ENCODE measurements at regions not wholly inside any gene's neighbourhood (a gene's known extent, or its start where the extent isn't known, plus 50 kb on each side); places are given as distances from the start of the nearest gene placed in this dataset.

GRCh38 chr13:34803756-34804155 lies 138.3 kb upstream of the NBEA start:
- Mint-ChIP-seq H3K27ac (no peak overlapping the region), H3K4me1 (ENCODE audit: low read depth in 2 of 2) (no peaks in the 10 kb centered on the region), H3K9me3 (peaks cover 14% of the 10 kb centered on the region in 2 donors), H3K4me3 (no peak overlapping the region), H3K27me3 (no peaks in the 10 kb centered on the region), H3K36me3 (ENCODE audit: insufficient read depth) (no peaks in the 10 kb centered on the region)
- no peak for DNase-seq
- ATAC-seq (replicated peaks), result no peak

- H3K4me3 Mint-ChIP-seq, result no peak overlapping the region
- no peak overlapping the region for H3K27ac Mint-ChIP-seq
- ATAC-seq (replicated peaks) (no peak), DNase-seq (no peak)
- peaks cover 0 to 8% of the 10 kb centered on the region in 2 donors for H3K9me3 Mint-ChIP-seq
- no peaks in the 10 kb centered on the region for H3K27me3 Mint-ChIP-seq
- H3K36me3 Mint-ChIP-seq (ENCODE audit: insufficient read depth), result no peaks in the 10 kb centered on the region
- no peaks in the 10 kb centered on the region for H3K4me1 Mint-ChIP-seq (ENCODE audit: low read depth in 2 of 2)
These were observed 136.7 kb upstream of the NBEA start for GRCh38 chr13:34805347-34805746.

DNA sequence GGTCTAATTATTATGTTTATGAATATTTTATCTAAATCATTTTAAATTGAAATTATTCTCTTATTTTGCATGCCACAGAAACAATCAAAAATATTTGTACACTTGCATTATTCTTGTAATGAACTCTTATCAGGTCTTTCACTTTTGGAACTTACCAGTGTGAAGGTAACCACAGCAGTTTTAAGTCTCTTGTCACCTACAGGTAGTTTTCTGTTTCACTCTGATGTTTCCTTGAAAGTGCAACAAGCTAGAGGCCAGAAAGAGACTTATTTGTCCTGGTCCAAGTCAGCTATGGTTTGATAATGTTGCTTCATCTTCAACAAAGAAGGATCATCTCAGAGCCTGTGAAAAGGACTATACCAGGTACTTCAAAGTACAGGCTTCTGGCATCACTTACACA lies 133.4 kb upstream of the NBEA start:
- Mint-ChIP-seq H3K9me3 (peaks cover 7 to 19% of the 10 kb centered on the region in 2 donors), H3K36me3 (ENCODE audit: insufficient read depth) (peaks cover 2% of the 10 kb centered on the region), H3K27me3 (no peaks in the 10 kb centered on the region), H3K4me1 (ENCODE audit: low read depth in 2 of 2) (no peaks in the 10 kb centered on the region), H3K27ac (no peak overlapping the region), H3K4me3 (no peak overlapping the region)
- ATAC-seq (replicated peaks), result no peak
- DNase-seq, result no peak

DNA sequence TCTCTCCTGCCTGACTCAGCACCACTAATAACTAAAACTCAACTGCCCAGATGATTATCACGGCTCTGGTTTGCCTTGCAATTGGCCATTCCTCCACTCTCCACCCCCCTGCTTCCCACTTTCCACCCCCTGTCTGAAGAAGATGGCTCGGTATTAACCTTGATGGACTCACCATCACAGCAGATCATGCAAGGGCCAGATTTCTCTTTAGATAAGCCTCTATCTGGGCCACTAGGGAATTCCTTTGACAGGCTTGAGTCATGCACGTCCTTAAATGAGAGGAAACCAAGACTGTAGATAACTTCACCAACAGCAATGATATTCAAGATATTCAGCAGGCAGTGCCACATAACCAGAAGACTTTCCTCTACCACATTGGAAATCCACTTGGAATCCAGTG lies 131.1 kb upstream of the NBEA start:
- ATAC-seq (replicated peaks), result no peak
- no peak overlapping the region for H3K4me3 Mint-ChIP-seq

DNA sequence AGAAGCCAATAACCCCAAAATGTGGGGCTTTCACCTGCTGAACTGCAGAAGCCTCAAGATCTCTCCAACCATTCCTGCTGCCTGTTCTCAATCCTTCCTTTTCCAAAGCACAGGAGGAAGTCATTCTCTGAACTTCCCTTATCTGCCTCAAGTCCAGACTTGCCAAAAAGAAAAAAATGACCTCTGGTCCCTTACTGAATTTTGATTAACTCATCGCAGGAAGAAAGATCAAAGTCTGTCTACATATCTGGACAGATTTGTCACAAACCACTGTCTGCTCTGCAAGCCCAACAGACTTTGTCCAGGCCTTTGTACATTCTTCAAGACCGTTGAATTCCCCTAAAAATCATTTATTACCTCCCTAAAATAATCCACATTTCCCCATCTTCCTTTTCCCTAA lies 126.5 kb upstream of the NBEA start:
- no peak for DNase-seq
- Mint-ChIP-seq H3K9me3 (peaks cover 6 to 20% of the 10 kb centered on the region in 2 donors), H3K4me1 (ENCODE audit: low read depth in 2 of 2) (no peaks in the 10 kb centered on the region), H3K4me3 (no peak overlapping the region), H3K27me3 (no peaks in the 10 kb centered on the region), H3K27ac (no peak overlapping the region), H3K36me3 (ENCODE audit: insufficient read depth) (peaks cover 2% of the 10 kb centered on the region)
- ATAC-seq (replicated peaks), result no peak

More for the DNA sequence above, 131.1 kb upstream of the NBEA start:
- Mint-ChIP-seq H3K27me3 (no peaks in the 10 kb centered on the region), H3K36me3 (ENCODE audit: insufficient read depth) (peaks cover 2% of the 10 kb centered on the region), H3K4me1 (ENCODE audit: low read depth in 2 of 2) (no peaks in the 10 kb centered on the region), H3K9me3 (peaks cover 8 to 20% of the 10 kb centered on the region in 2 donors), H3K27ac (no peak overlapping the region)
- no peak for DNase-seq

- H3K27ac Mint-ChIP-seq, result no peak overlapping the region
- no peak for ATAC-seq (replicated peaks)
- no peak for DNase-seq
- H3K36me3 Mint-ChIP-seq (ENCODE audit: insufficient read depth), result peaks cover 2% of the 10 kb centered on the region
- no peak overlapping the region for H3K4me3 Mint-ChIP-seq
- no peaks in the 10 kb centered on the region for H3K4me1 Mint-ChIP-seq (ENCODE audit: low read depth in 2 of 2)
- no peaks in the 10 kb centered on the region for H3K27me3 Mint-ChIP-seq
- H3K9me3 Mint-ChIP-seq, result peaks cover 12 to 20% of the 10 kb centered on the region in 2 donors
These were observed 125.7 kb upstream of the NBEA start for GRCh38 chr13:34816245-34816884.

DNA sequence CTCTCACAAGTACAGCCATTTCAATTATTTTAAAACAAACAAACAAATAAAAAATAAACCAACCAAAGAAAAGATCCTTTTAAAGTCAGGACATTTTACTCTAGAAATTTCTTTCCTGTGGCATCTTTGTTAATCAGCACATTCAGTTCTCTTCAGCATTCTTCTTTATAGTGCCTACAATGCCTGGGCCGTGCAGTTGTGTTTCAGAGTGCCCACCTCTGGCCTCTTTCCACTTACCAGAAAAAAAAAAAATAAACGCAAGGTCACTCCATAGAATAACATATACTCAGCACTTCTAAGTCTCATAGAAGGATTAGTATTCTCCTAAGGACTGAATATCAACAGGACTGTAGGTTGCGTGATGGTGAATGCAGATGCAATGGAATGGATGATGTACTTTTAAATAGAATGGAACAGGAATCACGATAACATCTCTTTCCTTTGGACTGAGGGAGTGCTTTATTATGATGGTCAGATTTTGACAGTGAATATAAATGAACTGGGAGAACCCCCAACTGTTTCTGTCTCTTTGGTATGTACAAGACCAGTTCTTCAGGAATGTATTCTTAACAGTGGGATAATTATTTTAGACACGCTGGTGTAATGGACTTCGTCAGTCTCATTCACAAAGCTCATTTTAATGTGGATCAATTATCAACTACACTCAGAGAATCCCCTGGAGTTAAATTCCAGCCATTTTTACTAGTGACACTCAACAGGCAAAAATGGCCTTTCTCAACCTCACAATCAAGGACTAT lies 125.0 kb upstream of the NBEA start:
- Mint-ChIP-seq H3K9me3 (peaks cover 11 to 13% of the 10 kb centered on the region in 2 donors), H3K4me1 (ENCODE audit: low read depth in 2 of 2) (no peaks in the 10 kb centered on the region), H3K27ac (no peak overlapping the region), H3K27me3 (no peaks in the 10 kb centered on the region), H3K36me3 (ENCODE audit: insufficient read depth) (peaks cover 2% of the 10 kb centered on the region), H3K4me3 (no peak overlapping the region)
- DNase-seq (no peak), ATAC-seq (replicated peaks) (no peak)

DNA sequence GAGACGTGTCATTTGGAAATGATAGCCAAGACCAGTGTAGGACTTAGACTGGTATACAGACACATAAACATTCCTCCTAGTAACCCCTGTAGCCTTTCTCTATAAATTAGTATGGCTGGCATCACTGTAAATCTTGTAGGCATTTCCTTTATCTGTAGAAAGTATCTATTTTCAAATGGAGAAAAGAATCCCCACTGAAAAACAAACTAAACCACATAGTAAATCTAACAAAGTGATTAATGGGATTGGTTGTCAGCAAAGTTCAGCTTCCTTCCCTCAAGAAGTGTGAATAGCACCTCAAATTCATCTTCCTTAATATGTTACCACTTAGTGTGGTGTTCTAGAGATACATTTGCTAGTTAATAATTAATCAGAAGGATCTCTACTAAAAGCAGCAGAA lies 119.4 kb upstream of the NBEA start:
- Mint-ChIP-seq H3K27me3 (no peaks in the 10 kb centered on the region), H3K4me3 (no peak overlapping the region), H3K36me3 (ENCODE audit: insufficient read depth) (no peaks in the 10 kb centered on the region), H3K27ac (no peak overlapping the region), H3K9me3 (peaks cover 0 to 12% of the 10 kb centered on the region in 2 donors), H3K4me1 (ENCODE audit: low read depth in 2 of 2) (no peaks in the 10 kb centered on the region)
- no peak for DNase-seq
- ATAC-seq (replicated peaks), result no peak

- DNase-seq (no peak), ATAC-seq (replicated peaks) (no peak)
- Mint-ChIP-seq H3K27me3 (no peaks in the 10 kb centered on the region), H3K27ac (no peak overlapping the region), H3K4me3 (no peak overlapping the region), H3K36me3 (ENCODE audit: insufficient read depth) (no peaks in the 10 kb centered on the region), H3K4me1 (ENCODE audit: low read depth in 2 of 2) (no peaks in the 10 kb centered on the region), H3K9me3 (peaks cover 0 to 16% of the 10 kb centered on the region in 2 donors)
These were observed 115.6 kb upstream of the NBEA start for GRCh38 chr13:34826432-34826831.

DNA sequence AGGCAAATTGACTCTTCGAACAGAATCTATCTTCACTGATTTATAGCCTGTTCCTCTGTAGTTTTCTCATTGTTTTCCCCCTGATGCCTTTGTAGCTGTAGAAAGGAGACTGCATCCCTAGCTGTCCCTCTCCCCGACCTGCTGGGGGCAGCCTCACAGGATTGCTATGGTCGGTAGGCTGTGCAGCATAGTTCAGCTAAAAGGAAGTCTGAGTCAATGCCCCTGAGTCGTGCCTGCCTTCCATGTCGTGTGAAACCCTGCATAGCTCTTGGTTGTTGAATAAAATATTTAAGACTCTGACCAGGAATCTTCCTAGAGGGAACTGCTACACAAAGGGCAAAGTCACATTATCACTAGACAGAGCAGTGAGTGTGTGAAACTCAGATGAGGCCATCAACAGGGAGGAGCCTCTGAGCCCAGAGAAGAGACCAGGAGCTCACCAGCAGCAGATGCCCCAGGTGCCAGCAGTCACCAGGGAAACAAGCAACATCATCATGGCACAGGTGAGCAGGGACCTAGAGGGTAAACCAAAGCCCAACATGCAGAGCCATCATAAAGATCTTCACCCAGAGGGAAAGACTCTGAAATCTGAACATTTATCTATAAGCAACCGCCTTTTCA lies 108.4 kb upstream of the NBEA start:
- H3K9me3 Mint-ChIP-seq, result peaks cover 12 to 20% of the 10 kb centered on the region in 2 donors
- no peaks in the 10 kb centered on the region for H3K4me1 Mint-ChIP-seq (ENCODE audit: low read depth in 2 of 2)
- DNase-seq (no peak), ATAC-seq (replicated peaks) (no peak)
- no peak overlapping the region for H3K27ac Mint-ChIP-seq
- H3K36me3 Mint-ChIP-seq (ENCODE audit: insufficient read depth), result no peaks in the 10 kb centered on the region
- no peak overlapping the region for H3K4me3 Mint-ChIP-seq
- no peaks in the 10 kb centered on the region for H3K27me3 Mint-ChIP-seq

GRCh38 chr13:34842466-34842865 lies 99.6 kb upstream of the NBEA start:
- Mint-ChIP-seq H3K27ac (no peak overlapping the region), H3K4me3 (no peak overlapping the region), H3K4me1 (ENCODE audit: low read depth in 2 of 2) (no peaks in the 10 kb centered on the region), H3K27me3 (no peaks in the 10 kb centered on the region), H3K36me3 (ENCODE audit: insufficient read depth) (peaks cover 2% of the 10 kb centered on the region), H3K9me3 (peaks cover 12 to 24% of the 10 kb centered on the region in 2 donors)
- DNase-seq (no peak), ATAC-seq (replicated peaks) (no peak)

- no peak overlapping the region for H3K27ac Mint-ChIP-seq
- H3K4me1 Mint-ChIP-seq (ENCODE audit: low read depth in 2 of 2), result no peaks in the 10 kb centered on the region
- H3K4me3 Mint-ChIP-seq, result no peak overlapping the region
- no peaks in the 10 kb centered on the region for H3K36me3 Mint-ChIP-seq (ENCODE audit: insufficient read depth)
- DNase-seq (no peak), ATAC-seq (replicated peaks) (no peak)
- peaks cover 8 to 13% of the 10 kb centered on the region in 2 donors for H3K9me3 Mint-ChIP-seq
- H3K27me3 Mint-ChIP-seq, result no peaks in the 10 kb centered on the region
These were observed 94.3 kb upstream of the NBEA start for GRCh38 chr13:34847766-34848165.

GRCh38 chr13:34849406-34849805 lies 92.7 kb upstream of the NBEA start:
- no peak overlapping the region for H3K4me3 Mint-ChIP-seq
- no peaks in the 10 kb centered on the region for H3K36me3 Mint-ChIP-seq (ENCODE audit: insufficient read depth)
- no peak for ATAC-seq (replicated peaks)
- no peaks in the 10 kb centered on the region for H3K4me1 Mint-ChIP-seq (ENCODE audit: low read depth in 2 of 2)
- no peak for DNase-seq
- H3K27ac Mint-ChIP-seq, result no peak overlapping the region
- H3K27me3 Mint-ChIP-seq, result no peaks in the 10 kb centered on the region
- H3K9me3 Mint-ChIP-seq, result peaks cover 11 to 13% of the 10 kb centered on the region in 2 donors

GRCh38 chr13:34853161-34853560 lies 88.9 kb upstream of the NBEA start:
- no peak for DNase-seq
- ATAC-seq (replicated peaks), result no peak
- Mint-ChIP-seq H3K36me3 (ENCODE audit: insufficient read depth) (no peaks in the 10 kb centered on the region), H3K4me1 (ENCODE audit: low read depth in 2 of 2) (no peaks in the 10 kb centered on the region), H3K27me3 (no peaks in the 10 kb centered on the region), H3K4me3 (no peak overlapping the region), H3K9me3 (peaks cover 3 to 7% of the 10 kb centered on the region in 2 donors), H3K27ac (no peak overlapping the region)

Data from effector memory CD8-positive, alpha-beta T cell (primary cell).